ENCODE measurements at regions not wholly inside any gene's neighbourhood (a gene's known extent, or its start where the extent isn't known, plus 50 kb on each side); places are given as distances from the start of the nearest gene placed in this dataset.

GRCh38 chr1:109834951-109835350 is 71.2 kb upstream of the EPS8L3 start:
- no peak for TF ChIP-seq CTCF (IDR thresholded peaks at IDR 0.05; ENCODE audit: low read depth, low read length, missing control alignments)
- DNase-seq (ENCODE audit: extremely low read depth, low read depth) = no peak
- no peak overlapping the region for H3K4me3 ChIP-seq (replicated peaks; ENCODE audit: low read depth, low read length)

DNA sequence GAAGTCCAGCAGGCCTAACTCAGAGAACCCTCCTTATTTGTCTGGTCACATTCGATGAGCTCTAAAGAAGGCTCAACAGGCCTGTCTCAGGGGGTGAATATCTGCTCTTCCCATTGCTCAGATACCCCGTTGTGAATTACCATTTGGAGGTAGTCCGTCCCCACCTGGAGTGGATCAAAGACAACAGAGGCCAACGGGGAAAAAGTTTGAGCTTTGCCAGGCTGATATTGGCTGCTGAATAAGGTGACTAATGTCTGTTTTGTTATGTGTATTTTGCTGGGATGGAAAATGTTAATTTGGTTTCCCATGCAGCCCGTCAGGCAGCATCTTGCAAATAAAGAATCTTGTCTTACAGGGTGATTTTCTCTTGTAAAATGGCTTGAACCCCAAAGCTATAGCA is 69.2 kb upstream of the EPS8L3 start:
- no peak for DNase-seq (ENCODE audit: extremely low read depth, low read depth)
- TF ChIP-seq CTCF (IDR thresholded peaks at IDR 0.05; ENCODE audit: low read depth, low read length, missing control alignments) = no peak
- no peak overlapping the region for H3K4me3 ChIP-seq (replicated peaks; ENCODE audit: low read depth, low read length)

GRCh38 chr1:109828756-109829505 is 65.2 kb upstream of the EPS8L3 start:
- no peak overlapping the region for H3K4me3 ChIP-seq (replicated peaks; ENCODE audit: low read depth, low read length)
- no peak for TF ChIP-seq CTCF (IDR thresholded peaks at IDR 0.05; ENCODE audit: low read depth, low read length, missing control alignments)
- no peak for DNase-seq (ENCODE audit: extremely low read depth, low read depth)

DNA sequence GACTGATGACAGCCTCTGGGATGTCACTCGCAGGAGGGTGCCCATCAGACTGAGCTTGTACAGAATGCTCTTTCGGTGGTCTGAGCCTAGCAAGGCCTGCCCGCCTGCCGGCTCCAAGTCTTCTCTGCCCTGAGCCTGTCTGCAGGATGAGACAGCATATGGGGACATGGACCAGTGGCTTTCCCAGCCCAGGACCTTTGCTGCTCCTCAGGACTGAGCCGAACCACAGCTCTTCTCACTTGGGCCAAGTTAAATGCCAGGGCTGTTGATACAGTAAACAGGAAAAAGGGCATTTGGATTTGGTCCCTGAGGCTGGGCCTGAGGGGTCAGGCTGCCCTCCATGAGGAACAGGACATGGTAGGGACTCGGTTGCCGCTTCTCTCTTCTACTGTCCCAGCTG is 64.3 kb upstream of the EPS8L3 start:
- no peak for TF ChIP-seq CTCF (IDR thresholded peaks at IDR 0.05; ENCODE audit: low read depth, low read length, missing control alignments)
- H3K4me3 ChIP-seq (replicated peaks; ENCODE audit: low read depth, low read length) = no peak overlapping the region
- DNase-seq (ENCODE audit: extremely low read depth, low read depth) = no peak

GRCh38 chr1:109827466-109827865 is 63.7 kb upstream of the EPS8L3 start:
- TF ChIP-seq CTCF (IDR thresholded peaks at IDR 0.05; ENCODE audit: low read depth, low read length, missing control alignments) = no peak
- H3K4me3 ChIP-seq (replicated peaks; ENCODE audit: low read depth, low read length) = no peak overlapping the region

DNA sequence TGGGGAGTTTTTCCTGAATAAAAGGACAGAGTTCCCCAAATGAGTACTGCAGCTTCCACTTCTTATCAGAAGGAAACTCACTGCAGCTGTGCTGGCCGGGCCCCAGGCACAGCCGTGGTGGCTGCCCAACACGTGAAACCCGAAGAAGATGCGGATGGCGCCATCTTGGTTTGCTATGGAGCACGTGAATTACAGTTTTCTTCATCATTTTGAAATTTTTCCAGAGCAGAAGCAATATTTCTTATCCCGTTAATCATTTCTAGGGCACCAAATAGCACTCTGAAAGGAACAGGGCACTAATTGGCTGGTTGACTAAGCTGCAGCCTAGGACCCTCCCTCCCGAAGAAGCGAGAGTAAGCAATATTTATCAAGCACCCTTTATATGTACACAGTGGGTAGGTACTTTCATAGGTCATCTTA is 63.2 kb upstream of the EPS8L3 start:
- no peak for TF ChIP-seq CTCF (IDR thresholded peaks at IDR 0.05; ENCODE audit: low read depth, low read length, missing control alignments)
- DNase-seq (ENCODE audit: extremely low read depth, low read depth) = no peak
- H3K4me3 ChIP-seq (replicated peaks; ENCODE audit: low read depth, low read length) = no peak overlapping the region

More at GRCh38 chr1:109827466-109827865, 63.7 kb upstream of the EPS8L3 start:
- DNase-seq (ENCODE audit: extremely low read depth, low read depth) = no peak

- H3K4me3 ChIP-seq (replicated peaks; ENCODE audit: low read depth, low read length) = no peak overlapping the region
- TF ChIP-seq CTCF (IDR thresholded peaks at IDR 0.05; ENCODE audit: low read depth, low read length, missing control alignments) = no peak
- no peak for DNase-seq (ENCODE audit: extremely low read depth, low read depth)
Measured at GRCh38 chr1:109826446-109826845, 62.7 kb upstream of the EPS8L3 start.
